ENCODE measurements at regions not wholly inside any gene's neighbourhood (a gene's known extent, or its start where the extent isn't known, plus 50 kb on each side); places are given as distances from the start of the nearest gene placed in this dataset.

- in situ Hi-C loops (cut with HindIII; ENCODE audit: low sequenced_read_pairs): no loop called here
- H3K4me3 ChIP-seq (ENCODE audit: low read depth, low read length): no peak overlapping the region
- DNase-seq (ENCODE audit: low read depth): no peak
- TF ChIP-seq CTCF (IDR thresholded peaks at IDR 0.05; ENCODE audit: low read depth, low read length, missing control alignments): no peak
Measured at GRCh38 chr4:12507868-12508481, 976.2 kb downstream of the RAB28 start.

DNA sequence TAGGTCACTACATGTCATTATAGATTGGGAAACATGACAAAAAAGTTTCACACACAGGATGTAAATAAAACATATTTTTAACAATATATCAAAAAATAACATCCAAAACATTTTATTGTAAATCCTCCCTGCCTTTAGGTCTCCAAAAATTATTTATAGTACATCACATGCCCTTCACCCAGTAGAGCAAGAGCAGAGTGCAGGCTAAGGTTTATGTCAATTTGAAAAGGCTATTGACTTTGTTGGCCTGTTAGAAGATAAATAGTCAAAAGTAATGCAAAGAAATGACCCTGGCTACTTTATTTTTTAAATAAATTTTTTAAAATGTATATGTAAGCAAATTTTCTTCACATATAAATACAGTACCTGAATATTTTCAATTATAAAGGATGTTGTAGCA, 983.7 kb downstream of the RAB28 start:
- in situ Hi-C loops (cut with HindIII; ENCODE audit: low sequenced_read_pairs): no loop called here

GRCh38 chr4:12499693-12500092, 984.4 kb downstream of the RAB28 start:
- H3K4me3 ChIP-seq (ENCODE audit: low read depth, low read length): no peak overlapping the region
- no peak for DNase-seq (ENCODE audit: low read depth)
- in situ Hi-C loops (cut with HindIII; ENCODE audit: low sequenced_read_pairs): no loop called here
- TF ChIP-seq CTCF (IDR thresholded peaks at IDR 0.05; ENCODE audit: low read depth, low read length, missing control alignments): no peak

More for the DNA sequence above, 983.7 kb downstream of the RAB28 start:
- no peak for TF ChIP-seq CTCF (IDR thresholded peaks at IDR 0.05; ENCODE audit: low read depth, low read length, missing control alignments)
- H3K4me3 ChIP-seq (ENCODE audit: low read depth, low read length): no peak overlapping the region
- no peak for DNase-seq (ENCODE audit: low read depth)

DNA sequence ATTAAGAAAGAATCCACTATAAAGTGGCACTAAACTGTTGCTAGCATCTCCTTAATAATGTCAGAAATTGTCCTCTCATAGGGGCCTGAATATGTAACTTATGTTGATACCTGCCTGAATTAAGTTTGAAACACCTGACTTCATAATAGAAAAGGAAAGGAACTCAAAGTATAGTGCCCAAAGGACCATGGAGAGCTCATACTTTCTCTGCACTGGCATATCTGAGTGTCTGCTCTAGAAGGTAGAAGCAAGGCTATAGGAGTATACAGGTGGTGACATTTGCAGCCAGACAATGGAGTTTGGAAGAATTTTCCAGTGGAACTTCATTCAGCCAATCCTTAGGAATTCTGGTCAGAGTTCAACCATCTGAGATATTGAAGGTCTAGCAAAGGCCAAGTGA, 988.9 kb downstream of the RAB28 start:
- DNase-seq (ENCODE audit: low read depth): no peak
- TF ChIP-seq CTCF (IDR thresholded peaks at IDR 0.05; ENCODE audit: low read depth, low read length, missing control alignments): no peak
- H3K4me3 ChIP-seq (ENCODE audit: low read depth, low read length): no peak overlapping the region
- in situ Hi-C loops (cut with HindIII; ENCODE audit: low sequenced_read_pairs): no loop called here

DNA sequence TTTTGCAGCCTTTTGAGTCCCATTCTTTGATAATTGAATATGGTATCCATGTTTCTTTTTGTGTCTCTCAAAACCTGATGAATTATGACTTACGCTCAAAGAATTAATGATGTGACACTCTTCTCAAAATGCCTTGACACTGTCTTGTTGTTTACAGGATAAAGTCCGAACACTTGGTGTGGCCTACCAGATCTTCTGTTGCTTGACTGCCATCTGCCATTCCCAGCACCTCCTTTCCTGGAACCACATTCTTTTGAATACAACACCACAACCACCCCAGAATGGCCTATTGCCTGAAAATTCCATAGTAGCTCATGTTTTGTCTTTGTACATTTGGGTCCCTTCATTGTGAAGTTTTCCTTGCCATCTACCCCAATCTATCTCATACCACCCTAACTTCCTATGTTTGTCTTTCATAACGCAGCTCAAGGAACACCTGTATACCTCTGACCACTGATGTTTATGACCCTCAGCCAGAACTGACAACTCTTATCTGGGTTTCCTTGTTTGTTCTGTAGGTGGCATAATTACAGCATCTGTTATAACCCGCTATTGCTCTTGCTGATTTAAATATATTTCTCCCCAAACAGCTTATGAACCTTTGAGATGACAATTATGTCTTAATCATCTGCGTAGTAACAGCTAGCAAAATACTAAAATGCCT, 991.3 kb downstream of the RAB28 start:
- H3K4me3 ChIP-seq (ENCODE audit: low read depth, low read length): no peak overlapping the region
- DNase-seq (ENCODE audit: low read depth): no peak
- in situ Hi-C loops (cut with HindIII; ENCODE audit: low sequenced_read_pairs): no loop called here
- no peak for TF ChIP-seq CTCF (IDR thresholded peaks at IDR 0.05; ENCODE audit: low read depth, low read length, missing control alignments)

- in situ Hi-C loops (cut with HindIII; ENCODE audit: low sequenced_read_pairs): no loop called here
- DNase-seq (ENCODE audit: low read depth): no peak
- H3K4me3 ChIP-seq (ENCODE audit: low read depth, low read length): no peak overlapping the region
- TF ChIP-seq CTCF (IDR thresholded peaks at IDR 0.05; ENCODE audit: low read depth, low read length, missing control alignments): no peak
Measured at GRCh38 chr4:12488672-12489071, 995.5 kb downstream of the RAB28 start.
